ENCODE measurements at regions not wholly inside any gene's neighbourhood (a gene's known extent, or its start where the extent isn't known, plus 50 kb on each side); places are given as distances from the start of the nearest gene placed in this dataset.

GRCh38 chr4:73309211-73309610, 50.6 kb upstream of the ANKRD17 start:
- DNase-seq (ENCODE audit: low spot score), result no peak
- no peak for TF ChIP-seq CTCF (IDR thresholded peaks at IDR 0.05; ENCODE audit: extremely low read depth, insufficient read depth, missing control alignments)
- in situ Hi-C loops (cut with MboI; ENCODE audit: low pct_unique_long_range_greater_than_20kb, low sequenced_read_pairs, unreplicated experiment), result no loop called here

Data from GM13977 (cell line).